A673 (cell line): ENCODE measurements at regions not wholly inside any gene's neighbourhood (a gene's known extent, or its start where the extent isn't known, plus 50 kb on each side); places are given as distances from the start of the nearest gene placed in this dataset.

Source experiments
- EZH2 ChIP-seq: fragments of 200-600 bp; sonication (generic); IDR thresholded peaks from 2 replicates; pipeline ENCODE4 v1.6.1; 2017; ENCODE audit warnings: borderline replicate concordance, low read depth, mild to moderate bottlenecking, mixed read lengths, antibody characterized with exemption, low read length; ENCODE audit not compliant: poor library complexity, severe bottlenecking
- TF ChIP-seq, protein P1 (sequence below): fragments of 300-800, 200-600 bp; sonication (generic); conservative IDR thresholded peaks from 2 replicates; pipeline ENCODE4 v1.5.1; 2017; ENCODE audit warnings: low read depth, mild to moderate bottlenecking, antibody characterized with exemption, low read length, moderate library complexity, mixed read lengths

DNA sequence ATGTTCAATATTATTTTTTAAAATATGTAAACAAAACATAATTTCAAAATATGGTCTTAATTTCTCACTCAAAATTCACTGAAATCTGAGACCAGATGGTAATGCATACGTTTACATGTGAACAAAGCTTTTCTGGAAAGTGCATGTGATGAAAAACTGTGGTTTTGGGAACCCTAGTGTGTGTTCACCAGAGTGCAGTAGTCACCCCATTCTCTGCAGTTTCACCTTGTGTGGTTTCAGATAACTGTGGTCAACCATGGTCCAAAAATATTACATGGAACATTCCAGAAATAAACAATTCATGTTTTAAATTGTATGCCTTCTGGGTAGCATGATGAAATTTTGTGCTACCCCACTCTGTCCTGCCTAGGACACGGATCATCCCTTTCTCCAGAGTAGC, 2021.9 kb downstream of the MRPL39 start:
- TF ChIP-seq, protein P1, sequence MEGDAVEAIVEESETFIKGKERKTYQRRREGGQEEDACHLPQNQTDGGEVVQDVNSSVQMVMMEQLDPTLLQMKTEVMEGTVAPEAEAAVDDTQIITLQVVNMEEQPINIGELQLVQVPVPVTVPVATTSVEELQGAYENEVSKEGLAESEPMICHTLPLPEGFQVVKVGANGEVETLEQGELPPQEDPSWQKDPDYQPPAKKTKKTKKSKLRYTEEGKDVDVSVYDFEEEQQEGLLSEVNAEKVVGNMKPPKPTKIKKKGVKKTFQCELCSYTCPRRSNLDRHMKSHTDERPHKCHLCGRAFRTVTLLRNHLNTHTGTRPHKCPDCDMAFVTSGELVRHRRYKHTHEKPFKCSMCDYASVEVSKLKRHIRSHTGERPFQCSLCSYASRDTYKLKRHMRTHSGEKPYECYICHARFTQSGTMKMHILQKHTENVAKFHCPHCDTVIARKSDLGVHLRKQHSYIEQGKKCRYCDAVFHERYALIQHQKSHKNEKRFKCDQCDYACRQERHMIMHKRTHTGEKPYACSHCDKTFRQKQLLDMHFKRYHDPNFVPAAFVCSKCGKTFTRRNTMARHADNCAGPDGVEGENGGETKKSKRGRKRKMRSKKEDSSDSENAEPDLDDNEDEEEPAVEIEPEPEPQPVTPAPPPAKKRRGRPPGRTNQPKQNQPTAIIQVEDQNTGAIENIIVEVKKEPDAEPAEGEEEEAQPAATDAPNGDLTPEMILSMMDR = no peak
- no peak for TF ChIP-seq EZH2
